Rectal smooth muscle tissue (tissue), 1 donor: ENCODE measurements at regions not wholly inside any gene's neighbourhood (a gene's known extent, or its start where the extent isn't known, plus 50 kb on each side); places are given as distances from the start of the nearest gene placed in this dataset.
"Not testable (repeated sequence)": the region's sequence is repeated elsewhere in the genome, so short reads cannot be mapped to it uniquely, and the experiment has no call there.

Experiments used
- H3K27ac ChIP-seq: one replicate; pipeline ENCODE4 v1.7.0; 2013; ENCODE audit warnings: low read depth, low read length, inconsistent platforms
- H3K27me3 ChIP-seq: one replicate; pipeline ENCODE4 v1.7.0; 2013; ENCODE audit warnings: low read length; ENCODE audit not compliant: control insufficient read depth, insufficient read depth
- H3K36me3 ChIP-seq: one replicate; pipeline ENCODE4 v1.7.0; 2013; ENCODE audit warnings: low read length; ENCODE audit not compliant: control insufficient read depth, insufficient read depth
- H3K4me1 ChIP-seq: one replicate; pipeline ENCODE4 v1.7.0; 2013; ENCODE audit warnings: low read length; ENCODE audit not compliant: control insufficient read depth, insufficient read depth
- H3K4me3 ChIP-seq: one replicate; pipeline ENCODE4 v1.7.0; 2013; ENCODE audit warnings: low read length
- H3K9ac ChIP-seq: one replicate; pipeline ENCODE4 v1.7.0; 2013; ENCODE audit warnings: low read length

GRCh38 chr18:76046221-76046620 lies 448.8 kb downstream of the ZNF516 start:
- peaks cover 3% of the 10 kb centered on the region for H3K4me1 ChIP-seq
- H3K9ac ChIP-seq = no peak overlapping the region
- H3K4me3 ChIP-seq = no peak overlapping the region
- no peak overlapping the region for H3K27ac ChIP-seq
- H3K27me3 ChIP-seq = no peaks in the 10 kb centered on the region
- no peaks in the 10 kb centered on the region for H3K36me3 ChIP-seq

GRCh38 chr18:76042511-76042910 lies 452.5 kb downstream of the ZNF516 start:
- no peak overlapping the region for H3K4me3 ChIP-seq
- H3K36me3 ChIP-seq = no peaks in the 10 kb centered on the region
- H3K9ac ChIP-seq = no peak overlapping the region
- no peaks in the 10 kb centered on the region for H3K27me3 ChIP-seq
- no peak overlapping the region for H3K27ac ChIP-seq
- H3K4me1 ChIP-seq = no peaks in the 10 kb centered on the region

DNA sequence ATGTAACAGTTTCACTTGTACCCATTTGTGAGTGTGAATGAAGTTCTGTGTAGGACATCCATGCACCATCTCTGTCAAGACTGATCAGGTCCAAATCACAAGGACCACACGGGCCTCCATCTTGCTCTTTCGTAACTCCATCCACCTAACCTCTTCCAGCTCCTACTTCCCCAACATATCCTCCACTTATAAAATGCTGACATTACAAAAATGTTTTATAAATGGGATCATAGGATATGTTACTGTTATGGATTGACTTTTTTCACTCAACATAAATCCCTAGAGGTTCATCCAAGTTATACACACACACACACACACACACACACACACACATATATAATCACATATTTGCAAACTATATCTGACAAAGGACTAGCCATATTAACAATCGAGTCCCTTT lies 476.8 kb downstream of the ZNF516 start:
- H3K9ac ChIP-seq = no peak overlapping the region
- H3K36me3 ChIP-seq = no peaks in the 10 kb centered on the region
- no peak overlapping the region for H3K27ac ChIP-seq
- H3K4me3 ChIP-seq = no peak overlapping the region
- no peaks in the 10 kb centered on the region for H3K4me1 ChIP-seq
- no peaks in the 10 kb centered on the region for H3K27me3 ChIP-seq

GRCh38 chr18:76013057-76013456 lies 482.0 kb downstream of the ZNF516 start:
- H3K4me1 ChIP-seq = no peaks in the 10 kb centered on the region
- no peak overlapping the region for H3K4me3 ChIP-seq
- no peaks in the 10 kb centered on the region for H3K36me3 ChIP-seq
- no peak overlapping the region for H3K9ac ChIP-seq
- no peaks in the 10 kb centered on the region for H3K27me3 ChIP-seq
- H3K27ac ChIP-seq = no peak overlapping the region

- H3K36me3 ChIP-seq = no peaks in the 10 kb centered on the region
- no peak overlapping the region for H3K9ac ChIP-seq
- H3K27me3 ChIP-seq = no peaks in the 10 kb centered on the region
- no peak overlapping the region for H3K27ac ChIP-seq
- no peak overlapping the region for H3K4me3 ChIP-seq
- H3K4me1 ChIP-seq = no peaks in the 10 kb centered on the region
Measured at GRCh38 chr18:76005632-76006208, 489.3 kb downstream of the ZNF516 start.

- H3K4me3 ChIP-seq, H3K27me3 ChIP-seq, H3K27ac ChIP-seq, H3K4me1 ChIP-seq, H3K9ac ChIP-seq, H3K36me3 ChIP-seq: not testable (repeated sequence)
Measured at GRCh38 chr18:75987913-75988312, 507.1 kb downstream of the ZNF516 start.

- H3K36me3 ChIP-seq = no peaks in the 10 kb centered on the region
- no peaks in the 10 kb centered on the region for H3K4me1 ChIP-seq
- no peaks in the 10 kb centered on the region for H3K27me3 ChIP-seq
- H3K4me3 ChIP-seq = no peak overlapping the region
- no peak overlapping the region for H3K9ac ChIP-seq
- H3K27ac ChIP-seq = no peak overlapping the region
Measured at GRCh38 chr18:75984853-75985252, 510.2 kb downstream of the ZNF516 start.

GRCh38 chr18:75981102-75981501 lies 513.9 kb downstream of the ZNF516 start:
- no peaks in the 10 kb centered on the region for H3K36me3 ChIP-seq
- H3K4me3 ChIP-seq = no peak overlapping the region
- no peak overlapping the region for H3K9ac ChIP-seq
- no peak overlapping the region for H3K27ac ChIP-seq
- no peaks in the 10 kb centered on the region for H3K27me3 ChIP-seq
- H3K4me1 ChIP-seq = no peaks in the 10 kb centered on the region

- Histone ChIP-seq H3K4me3 (no peak overlapping the region), H3K27me3 (no peaks in the 10 kb centered on the region), H3K27ac (peak overlapping the region; percentile 21), H3K9ac (no peak overlapping the region), H3K4me1 (no peaks in the 10 kb centered on the region), H3K36me3 (no peaks in the 10 kb centered on the region)
Measured at GRCh38 chr18:75977081-75977480, 518.0 kb downstream of the ZNF516 start.

DNA sequence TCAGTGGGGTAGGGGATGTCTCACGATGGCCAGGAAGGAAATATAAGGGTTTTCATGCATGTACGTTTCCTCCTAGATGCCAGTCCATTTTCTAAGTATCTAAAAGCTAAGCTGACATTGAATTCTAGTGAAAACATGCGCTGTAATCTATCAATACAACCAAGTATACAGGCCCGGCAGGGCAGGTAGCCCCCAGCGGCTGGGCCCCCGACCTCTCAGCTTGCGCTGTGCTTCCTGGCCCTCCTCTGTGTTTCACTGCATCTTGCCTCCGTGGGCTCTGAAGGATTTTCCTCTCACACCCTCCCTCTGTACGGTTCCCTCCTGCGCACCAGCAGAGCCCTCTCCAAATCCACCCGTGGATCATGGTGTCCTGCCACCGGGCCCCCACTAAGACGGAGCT lies 524.8 kb downstream of the ZNF516 start:
- Histone ChIP-seq H3K36me3 (no peaks in the 10 kb centered on the region), H3K9ac (no peak overlapping the region), H3K4me1 (no peaks in the 10 kb centered on the region), H3K27me3 (no peaks in the 10 kb centered on the region), H3K4me3 (no peak overlapping the region), H3K27ac (no peak overlapping the region)

DNA sequence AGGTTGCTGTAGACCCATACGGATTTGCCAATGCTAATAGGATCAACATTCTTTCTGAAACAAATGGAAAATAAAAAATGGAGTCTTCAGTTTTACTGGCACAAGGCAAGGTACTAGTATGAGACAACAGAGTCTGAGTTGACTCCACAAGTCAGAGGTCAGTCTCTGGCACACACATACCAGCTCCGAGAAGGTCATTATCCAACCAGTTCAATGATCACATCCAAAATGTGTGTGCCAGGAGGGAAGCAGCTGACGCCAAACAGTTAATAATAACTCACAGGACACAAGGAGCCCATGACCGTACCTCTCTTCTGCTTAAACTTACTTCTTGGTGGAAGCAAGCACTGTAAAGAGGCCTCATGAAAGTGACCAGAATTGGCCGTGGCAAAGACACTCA lies 528.6 kb downstream of the ZNF516 start:
- H3K27ac ChIP-seq = no peak overlapping the region
- no peak overlapping the region for H3K4me3 ChIP-seq
- no peaks in the 10 kb centered on the region for H3K4me1 ChIP-seq
- no peaks in the 10 kb centered on the region for H3K27me3 ChIP-seq
- no peaks in the 10 kb centered on the region for H3K36me3 ChIP-seq
- no peak overlapping the region for H3K9ac ChIP-seq

DNA sequence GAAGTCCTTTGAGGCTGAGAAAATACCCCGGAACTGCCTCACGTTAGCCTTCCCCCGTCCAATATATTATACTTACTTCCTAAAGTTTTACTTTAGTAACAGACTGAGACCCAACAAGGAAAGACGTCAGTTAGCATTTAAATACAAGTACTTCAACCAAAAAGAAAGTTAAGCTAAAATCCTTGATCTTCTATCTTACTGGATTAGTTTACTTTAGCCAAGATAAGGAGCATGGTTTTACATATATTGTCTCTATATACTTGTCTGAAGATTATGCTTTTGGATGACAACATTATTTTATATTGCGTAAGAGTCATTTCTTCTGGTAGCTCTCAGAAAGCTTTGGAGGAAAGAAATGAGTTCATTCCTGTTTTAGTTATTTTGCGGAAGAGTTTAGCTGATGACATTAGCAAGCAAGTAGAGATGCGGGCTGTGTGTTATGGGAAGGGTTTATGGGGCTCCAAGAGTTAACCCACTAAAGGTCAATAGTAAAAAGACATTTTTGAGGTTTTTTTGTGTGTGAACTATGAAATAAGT lies 532.9 kb downstream of the ZNF516 start:
- no peak overlapping the region for H3K27ac ChIP-seq
- H3K27me3 ChIP-seq = no peaks in the 10 kb centered on the region
- H3K4me1 ChIP-seq = no peaks in the 10 kb centered on the region
- H3K4me3 ChIP-seq = no peak overlapping the region
- H3K9ac ChIP-seq = no peak overlapping the region
- no peaks in the 10 kb centered on the region for H3K36me3 ChIP-seq

DNA sequence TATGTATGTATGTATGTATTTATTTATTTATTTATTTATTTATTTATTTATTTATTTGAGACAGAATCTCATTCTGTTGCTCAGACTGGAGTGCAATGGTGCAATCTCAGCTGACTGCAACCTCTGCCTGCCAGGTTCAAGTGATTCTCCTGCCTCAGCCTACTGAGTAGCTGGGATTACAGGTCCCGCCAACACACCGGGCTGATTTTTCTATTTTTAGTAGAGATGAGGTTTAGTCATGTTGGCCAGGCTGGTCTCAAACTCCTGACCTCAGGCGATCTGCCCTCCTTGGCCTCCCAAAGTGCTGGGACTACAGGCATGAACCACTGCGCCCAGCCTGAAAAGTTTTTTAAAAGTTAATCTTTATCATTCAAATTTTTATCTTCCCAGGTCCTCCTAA lies 532.9 kb upstream of the SMIM21 start:
- H3K27me3 ChIP-seq, H3K36me3 ChIP-seq, H3K4me1 ChIP-seq: not testable (repeated sequence)

More for the DNA sequence above, 532.9 kb upstream of the SMIM21 start:
- not testable (repeated sequence) for H3K27ac ChIP-seq, H3K9ac ChIP-seq, H3K4me3 ChIP-seq
